NCI-H748 (cell line): ENCODE measurements at regions not wholly inside any gene's neighbourhood (a gene's known extent, or its start where the extent isn't known, plus 50 kb on each side); places are given as distances from the start of the nearest gene placed in this dataset.
"Not testable (repeated sequence)": the region's sequence is repeated elsewhere in the genome, so short reads cannot be mapped to it uniquely, and the experiment has no call there.

ENCODE experiments used
- DNase-seq: peaks from one replicate; lab custom pipeline; 2025; ENCODE audit not compliant: unreplicated experiment; lab: John Stamatoyannopoulos, UW

DNA sequence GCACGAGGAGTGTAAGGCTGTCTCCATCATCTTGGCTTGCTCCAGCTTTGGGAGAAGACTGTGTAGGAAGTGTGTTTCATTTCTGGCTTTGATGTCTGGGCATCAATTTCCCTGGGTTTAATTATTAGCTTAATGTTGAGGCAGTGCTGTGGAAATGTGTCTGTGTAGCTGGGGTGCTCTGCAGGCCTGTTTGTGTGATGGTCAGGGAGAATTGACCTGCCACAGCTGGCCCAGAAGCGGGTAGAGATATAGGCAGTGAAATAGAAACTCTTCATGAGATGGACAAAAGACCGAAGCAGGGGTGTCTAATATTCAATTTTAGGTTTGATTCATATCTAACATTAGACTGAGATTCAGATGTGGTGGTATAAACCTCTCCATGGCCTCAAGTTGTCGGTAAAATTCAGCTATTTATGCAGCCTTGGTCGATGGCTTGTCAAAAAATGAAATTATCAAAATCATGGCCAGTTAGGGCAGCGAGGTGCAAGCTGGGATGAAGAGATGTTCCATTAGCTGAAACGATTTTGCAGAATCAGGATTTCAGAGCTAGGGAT is 95.3 kb upstream of the SNX9 start:
- DNase-seq, result no peak

DNA sequence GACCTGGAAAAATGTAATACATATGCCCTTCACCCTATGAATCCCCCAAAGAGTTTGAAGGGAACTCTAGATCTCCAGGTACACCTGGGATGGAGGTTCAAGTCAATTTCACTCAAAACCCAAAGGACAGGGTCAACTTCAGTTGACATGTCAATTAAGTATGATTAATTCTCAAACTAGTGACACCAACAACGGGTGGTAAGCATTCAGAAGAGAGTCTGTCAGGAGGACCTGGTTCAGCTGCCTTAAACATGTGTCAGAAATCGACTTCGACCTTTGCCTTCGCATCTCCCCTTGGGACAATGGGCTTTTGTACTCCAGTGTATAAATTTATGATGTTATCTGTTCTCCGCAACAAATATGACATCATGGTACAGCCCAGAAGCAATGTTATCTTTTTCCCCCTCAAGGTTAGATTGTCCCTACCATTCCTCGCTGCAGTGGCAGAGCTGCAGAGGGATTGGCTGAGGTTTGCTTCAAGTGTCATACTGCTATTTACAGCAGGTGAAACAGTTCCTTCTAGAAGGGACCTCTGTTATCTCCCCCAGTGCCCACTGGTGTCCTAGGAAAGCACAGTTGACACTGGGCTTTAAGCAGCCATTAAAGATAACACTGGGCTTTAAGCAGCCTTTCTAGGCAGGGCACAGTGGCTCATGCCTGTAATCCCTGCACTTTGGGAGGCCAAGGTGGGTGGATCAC is 94.7 kb upstream of the SNX9 start:
- DNase-seq, result no peak

DNA sequence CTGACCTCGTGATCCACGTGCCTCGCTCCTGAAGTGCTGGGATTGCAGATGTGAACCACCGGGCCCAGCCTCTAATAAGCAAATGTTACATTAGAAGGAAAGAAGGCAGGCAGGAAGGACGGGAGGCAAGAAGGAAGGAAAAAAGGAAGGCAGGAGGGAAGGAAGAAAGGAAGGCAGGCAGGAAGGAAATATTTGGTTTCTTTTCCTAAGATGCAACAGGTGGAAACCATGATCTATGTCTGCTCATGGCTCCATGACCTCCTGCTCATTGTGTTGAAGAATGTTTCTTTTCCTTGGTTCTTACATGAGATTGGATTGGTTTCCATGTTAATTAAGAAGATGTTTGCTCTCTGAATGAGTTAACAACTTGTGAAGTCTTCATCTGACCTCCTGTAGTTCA is 91.8 kb upstream of the SNX9 start:
- DNase-seq, result no peak

DNA sequence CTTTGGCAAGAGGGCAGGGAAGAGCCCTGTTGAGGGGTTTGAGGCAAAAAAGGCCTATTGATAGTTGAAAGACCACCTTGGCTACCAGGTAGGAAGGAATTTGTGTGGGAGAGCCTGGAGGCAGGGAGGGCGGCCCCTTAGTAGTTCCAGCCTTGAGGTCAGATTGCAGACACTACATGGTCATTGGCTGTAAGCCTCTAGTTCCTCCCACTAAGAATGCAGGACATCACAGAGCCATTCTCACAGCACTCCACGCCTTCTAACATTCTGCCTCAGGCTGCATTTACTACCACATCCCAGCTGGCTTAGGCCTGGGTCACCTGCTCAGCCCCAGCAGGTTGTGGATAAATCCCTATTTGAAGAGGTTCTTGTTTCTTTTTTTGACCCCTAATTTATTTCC is 91.0 kb upstream of the SNX9 start:
- DNase-seq, result no peak

DNA sequence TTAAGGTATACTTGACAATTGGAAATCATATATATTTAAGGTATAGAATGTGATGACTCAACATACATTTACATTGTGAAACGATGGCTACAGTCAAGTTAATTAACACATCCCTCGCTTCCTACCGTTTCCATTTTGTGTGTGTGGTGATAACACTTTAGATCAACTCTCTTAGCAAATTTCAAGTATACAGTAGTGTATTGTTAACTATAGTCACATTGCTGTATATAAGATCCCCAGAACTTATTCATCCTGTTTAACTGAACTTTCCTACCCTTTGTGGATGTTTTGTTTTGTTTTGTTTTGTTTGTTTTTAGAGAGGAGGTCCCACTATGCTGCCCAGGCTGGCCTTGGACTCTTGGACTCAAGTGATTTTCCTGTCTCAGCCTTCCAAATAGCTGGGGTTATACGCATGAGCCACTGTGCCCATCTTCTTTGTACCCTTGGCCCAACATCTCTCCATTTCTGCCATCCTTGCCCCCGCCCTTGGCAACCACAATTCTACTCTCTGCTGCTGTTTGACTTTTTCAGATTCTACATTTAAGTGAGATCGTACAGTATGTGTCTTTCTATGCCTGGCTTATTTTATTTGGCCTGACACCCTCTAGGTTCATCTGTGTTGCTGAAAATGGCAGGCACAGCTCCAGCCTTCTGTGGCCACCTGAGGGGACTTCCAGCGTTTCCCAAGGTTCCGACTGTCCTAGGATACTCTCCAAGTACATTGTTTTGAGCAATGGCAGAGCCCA is 90.5 kb upstream of the SNX9 start:
- no peak for DNase-seq

DNA sequence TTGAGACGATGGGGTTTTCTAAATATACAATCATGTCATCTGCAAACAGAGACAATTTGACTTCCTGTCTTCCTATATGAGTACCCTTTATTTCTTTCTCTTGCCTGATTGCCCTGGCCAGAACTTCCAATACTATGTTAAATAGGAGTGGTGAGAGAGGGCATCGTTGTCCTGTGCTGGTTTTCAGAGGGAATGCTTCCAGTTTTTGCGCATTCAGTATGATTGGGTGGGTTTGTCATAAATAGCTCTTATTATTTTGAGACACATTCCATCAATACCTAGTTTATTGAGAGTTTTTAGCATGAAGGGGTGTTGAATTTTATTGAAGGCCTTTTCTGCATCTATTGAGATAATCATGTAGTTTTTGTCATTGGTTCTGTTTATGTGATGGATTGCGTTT is 86.5 kb upstream of the SNX9 start:
- not testable (repeated sequence) for DNase-seq

DNA sequence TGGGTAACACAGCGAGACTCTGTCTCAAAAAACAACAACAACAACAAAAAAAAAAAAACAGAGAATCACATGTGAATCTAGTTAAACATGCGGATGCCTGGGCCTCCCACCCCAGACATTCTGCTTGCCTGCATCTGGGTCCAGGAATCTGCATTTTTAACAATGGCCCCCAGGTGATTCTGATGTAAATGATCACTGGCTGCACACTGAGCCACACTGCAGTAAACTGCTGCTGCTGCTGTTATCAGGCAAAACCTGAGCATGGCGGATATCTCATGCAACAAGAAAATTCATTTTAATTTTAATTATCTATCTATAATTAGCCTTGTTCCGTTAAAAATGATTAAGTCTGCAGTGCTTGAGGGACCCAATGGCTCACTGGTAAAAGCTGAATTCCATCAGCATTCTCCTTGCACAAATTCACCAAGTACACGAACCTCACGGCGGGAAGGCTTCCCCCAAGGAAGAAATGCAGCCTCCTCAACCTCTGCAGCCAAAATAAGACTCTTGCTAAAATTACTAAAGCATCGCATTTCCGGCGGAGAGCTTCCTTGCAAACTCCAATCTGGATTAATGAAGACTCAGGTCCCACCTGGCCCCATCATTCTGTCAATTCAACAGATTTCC is 81.6 kb upstream of the SNX9 start:
- DNase-seq, result no peak

DNA sequence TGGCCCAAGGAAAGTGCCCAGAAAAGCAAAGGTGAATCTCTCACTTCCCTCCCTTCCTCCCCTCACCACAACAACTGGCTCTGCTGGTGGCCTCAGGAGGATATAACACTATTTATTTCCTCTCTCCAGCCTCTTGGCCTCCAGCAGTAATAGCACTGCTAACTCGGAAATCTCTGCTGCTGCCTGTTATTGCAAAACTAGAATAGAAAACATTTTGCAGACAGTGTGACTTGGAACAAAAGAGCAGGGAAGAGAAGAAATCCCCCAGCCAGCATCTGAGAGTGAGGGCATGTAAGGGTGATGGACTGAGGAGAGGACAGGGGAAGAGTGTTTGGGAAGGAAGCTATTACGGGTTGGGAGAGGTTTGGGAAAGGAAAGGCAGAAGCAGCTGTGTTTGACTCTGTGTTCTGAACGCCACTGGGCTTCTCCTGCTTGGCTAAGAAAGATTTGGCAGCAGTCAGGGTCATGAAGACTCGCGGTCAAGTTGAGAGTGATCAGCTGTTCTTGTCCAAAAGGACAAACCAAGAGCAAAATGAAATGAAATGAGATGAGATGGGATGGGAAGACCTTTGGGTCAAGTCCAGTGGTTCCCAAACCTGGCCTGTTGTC is 81.0 kb upstream of the SNX9 start:
- DNase-seq, result no peak

DNA sequence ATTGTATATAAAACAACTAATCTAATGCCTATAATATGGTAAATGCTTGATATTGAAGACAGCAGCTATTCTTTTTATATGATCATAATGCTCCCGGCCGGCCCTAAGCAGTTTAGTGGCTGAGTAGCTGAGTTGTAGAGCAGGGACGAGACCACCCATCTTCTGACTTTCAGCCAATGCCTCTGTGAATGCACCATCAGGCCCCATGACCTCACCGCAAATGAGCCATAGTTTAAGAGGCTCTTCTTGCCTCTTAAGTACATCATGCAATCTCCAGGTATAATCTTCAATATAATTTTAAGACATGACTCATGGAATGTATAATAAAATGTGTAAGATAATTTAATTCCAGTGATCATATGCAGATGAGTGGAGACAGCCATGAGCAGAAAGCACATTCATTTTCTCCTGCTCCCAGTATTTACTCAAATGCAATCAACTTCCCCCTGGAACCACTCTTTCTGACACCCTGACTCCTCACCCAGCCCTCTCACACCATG is 78.9 kb upstream of the SNX9 start:
- no peak for DNase-seq

DNA sequence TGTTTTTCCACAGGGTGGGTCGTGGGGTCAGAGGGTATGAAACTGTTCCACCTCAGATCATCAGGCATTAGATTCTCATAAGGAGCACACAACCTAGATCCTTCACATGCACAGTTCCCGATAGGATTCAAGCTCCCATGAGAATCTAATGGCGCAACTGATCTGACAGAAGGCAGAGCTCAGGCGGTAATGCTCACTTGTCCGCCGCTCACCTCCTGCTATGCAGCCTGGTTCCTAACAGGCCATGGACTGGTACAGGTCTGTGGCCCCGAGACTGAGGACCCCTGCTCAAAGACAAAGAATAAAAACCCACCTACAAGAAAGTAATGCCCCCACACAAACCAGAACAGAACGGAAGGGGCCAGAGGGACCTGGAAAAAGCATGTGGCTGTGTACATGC is 76.1 kb upstream of the SNX9 start:
- DNase-seq, result no peak

DNA sequence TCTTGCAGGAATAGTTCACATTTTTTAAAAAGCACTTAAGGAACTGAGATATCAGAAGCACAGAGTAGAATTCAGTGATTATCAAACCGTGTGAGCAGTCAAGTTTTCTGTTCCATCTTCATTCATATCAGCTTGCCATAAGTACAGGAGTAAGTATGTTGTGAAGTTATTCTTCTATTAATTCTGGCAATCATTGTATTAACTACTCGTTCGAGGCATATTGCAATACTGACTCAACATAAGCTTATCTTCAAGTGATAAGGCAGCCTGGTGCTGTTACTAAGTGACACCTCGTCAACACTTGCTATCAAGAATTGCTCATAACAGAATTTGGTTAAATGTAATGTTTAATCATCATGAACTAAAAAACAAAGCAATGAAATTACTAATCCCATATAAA is 75.7 kb upstream of the SNX9 start:
- DNase-seq, result no peak

DNA sequence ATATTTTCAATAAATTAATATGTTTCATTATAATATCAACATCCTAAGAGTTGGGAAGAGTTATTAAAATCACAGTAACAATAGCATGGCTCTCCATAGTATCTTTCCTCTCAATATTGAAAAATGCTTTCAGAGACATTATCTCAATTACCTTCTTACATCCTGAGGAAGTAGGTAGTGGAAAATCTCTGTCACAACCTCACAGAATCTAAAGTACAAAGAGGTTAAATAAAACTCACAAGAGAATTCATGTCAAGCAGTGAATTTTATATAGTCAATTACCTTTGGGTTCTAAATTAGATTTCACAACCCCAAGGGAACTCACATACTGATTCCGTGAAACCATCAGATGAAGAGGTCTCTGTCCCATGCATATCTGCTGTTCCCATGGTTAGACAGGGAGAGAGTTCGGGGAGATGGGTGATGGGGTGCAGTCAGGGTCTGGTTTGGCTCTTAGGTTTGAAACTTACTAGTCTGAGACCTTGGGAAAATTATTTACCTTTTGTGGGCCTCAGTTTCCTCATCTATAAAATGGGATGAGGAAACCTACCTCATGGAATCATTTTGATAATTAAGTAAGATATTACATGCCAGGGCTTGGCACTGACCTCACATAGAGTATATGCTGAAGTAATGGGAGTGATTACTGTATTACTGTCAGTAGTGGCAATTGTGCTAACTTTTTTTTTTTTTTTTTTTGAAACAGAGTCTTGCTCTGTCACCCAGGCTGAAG is 74.0 kb upstream of the SNX9 start:
- no peak for DNase-seq

DNA sequence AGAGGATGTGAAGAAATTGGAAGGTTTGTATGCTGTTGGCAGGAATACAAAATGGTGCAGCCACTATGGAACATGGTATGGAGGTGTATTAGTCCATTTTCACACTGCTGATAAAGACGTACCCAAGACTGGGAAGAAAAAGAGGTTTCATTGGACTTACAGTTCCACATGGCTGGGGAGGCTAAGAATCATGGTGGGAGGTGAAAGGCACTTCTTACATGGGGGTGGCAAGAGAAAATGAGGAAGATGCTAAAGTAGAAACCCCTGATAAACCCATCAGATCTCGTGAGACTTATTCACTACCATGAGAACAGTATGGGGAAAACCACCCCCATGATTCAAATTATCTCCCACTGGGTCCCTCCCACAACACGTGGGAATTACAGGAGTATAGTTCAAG is 72.1 kb upstream of the SNX9 start:
- not testable (repeated sequence) for DNase-seq

DNA sequence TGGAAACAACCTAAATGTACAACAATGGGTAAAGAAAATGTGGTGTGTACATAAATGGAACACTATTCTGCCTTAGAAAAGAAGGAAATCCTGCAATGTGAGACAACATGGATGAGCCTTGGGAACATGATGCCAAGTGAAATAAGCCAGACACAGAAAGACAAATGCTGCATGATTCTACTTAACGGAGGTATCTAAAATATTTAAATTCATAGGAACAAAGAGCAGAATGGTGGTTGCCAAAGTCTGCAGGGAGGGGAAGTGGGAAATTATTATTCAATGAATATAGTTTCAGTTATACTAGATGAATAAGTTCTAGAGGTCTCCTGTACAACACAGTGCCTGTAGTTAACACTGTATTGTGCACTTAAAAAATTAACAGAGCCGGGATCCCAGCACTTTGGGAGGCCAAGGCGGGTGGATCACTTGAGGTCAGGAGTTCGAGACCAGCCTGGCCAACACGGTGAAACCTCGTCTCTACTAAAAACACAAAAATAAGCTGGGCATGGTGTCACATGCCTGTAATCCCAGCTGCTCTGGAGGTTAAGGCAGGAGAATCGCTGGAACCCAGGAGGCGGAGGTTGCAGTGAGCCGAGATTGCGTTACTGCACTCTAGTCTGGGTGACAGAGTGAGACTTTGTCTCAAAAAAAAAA is 71.4 kb upstream of the SNX9 start:
- DNase-seq, result no peak

DNA sequence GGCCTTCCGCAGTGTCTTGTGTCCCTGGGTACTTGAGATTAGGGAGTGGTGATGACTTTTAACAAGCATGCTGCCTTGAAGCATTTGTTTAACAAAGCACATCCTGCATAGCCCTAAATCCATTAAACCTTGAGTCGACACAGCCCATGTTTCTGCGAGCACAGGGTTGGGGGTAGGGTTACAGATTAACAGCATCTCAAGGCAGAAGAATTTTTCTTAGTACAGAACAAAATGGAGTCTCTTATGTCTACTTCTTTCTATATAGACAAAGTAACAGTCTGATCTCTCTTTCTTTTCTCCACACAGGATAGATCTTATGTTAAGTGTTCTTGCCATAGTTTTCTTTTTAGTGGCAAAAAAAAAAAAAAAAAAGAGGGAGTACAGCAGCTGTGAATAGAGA is 70.2 kb upstream of the SNX9 start:
- not testable (repeated sequence) for DNase-seq

DNA sequence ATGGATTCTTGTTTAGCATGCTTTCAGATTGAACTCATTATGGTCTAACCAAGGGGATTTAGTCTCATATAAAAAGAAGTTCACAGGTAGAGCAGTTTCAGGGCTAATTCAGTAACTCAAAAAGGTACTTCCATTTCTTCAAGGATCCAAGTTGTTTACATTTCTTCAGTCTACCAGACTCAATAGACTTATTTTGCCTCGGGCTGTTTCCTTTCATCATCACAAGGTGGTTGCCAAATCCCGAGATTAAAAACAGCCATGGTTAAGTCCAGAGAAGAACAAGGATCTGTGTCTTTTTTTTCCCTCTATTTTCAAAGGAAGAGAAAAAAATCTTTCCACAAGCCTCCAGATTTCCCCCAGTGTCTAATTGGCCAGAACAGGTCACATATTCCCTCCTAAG is 69.8 kb upstream of the SNX9 start:
- DNase-seq, result no peak

DNA sequence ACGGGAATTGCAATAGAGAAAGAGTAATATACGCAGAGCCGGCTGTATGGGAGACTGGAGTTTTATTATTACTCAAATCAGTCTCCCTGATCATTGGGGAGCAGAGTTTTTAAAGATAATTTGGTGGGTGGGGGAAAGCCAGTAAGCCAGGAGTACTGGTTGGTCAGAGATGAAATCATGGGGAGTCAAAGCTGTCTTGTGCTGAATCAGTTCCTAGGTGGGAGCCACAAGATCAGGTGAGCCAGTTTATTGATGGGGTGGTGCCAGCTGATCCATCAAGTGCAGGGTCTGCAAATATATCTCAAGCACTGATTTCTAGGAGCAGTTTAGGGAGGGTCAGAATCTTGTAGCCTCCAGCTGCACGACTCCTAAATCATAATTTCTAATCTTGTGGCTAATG is 69.2 kb upstream of the SNX9 start:
- DNase-seq, result not testable (repeated sequence)

DNA sequence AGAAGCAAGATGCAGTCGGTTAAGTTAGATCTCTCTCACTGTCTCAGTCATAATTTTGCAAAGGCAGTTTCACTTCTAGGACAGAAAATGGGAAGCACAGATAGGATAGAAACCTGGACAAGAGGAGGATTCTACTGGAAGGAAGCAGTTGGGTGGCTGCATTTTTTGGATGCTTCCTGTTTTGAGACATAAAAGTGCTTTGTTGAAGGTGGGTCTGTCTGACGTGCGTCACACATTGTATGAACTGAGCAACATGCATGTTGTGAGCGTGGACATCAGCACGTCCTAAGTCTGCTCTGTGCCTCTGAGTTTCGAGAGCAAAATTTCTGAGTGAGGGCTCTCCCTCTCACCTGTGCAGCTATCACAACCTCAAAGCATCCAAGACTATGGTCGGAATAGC is 68.7 kb upstream of the SNX9 start:
- no peak for DNase-seq

DNA sequence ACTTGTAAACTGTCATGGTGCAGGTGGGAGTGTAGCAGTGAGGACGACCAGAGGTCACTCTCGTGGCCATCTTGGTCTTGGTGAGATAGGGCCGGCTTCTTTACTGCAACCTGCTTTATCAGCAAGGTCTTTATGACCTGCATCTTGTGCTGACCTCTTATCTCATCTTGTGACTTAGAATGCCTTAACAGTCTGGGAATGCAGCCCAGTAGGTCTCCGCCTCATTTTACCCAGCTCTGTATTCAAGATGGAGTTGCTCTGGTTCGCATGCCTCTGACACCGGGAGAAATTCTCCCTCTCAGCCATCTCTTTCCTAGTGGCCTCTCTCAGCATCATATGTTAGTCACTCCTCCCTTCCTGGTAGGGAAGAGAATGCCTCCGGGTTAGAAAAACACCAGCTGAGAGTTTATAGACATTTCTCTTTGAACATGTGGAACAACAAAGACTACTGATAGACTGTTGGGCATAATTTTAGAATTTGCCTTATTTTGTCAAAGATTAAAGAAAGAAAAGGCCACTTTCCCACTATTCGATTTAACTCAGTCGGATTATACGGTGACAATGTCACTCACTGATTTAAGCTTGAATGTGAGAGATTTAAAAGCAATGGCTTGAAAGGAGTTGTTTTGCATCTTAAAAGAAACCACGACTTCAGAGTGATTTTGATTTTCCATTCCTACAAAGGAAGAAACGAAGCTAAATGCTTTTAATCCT is 67.9 kb upstream of the SNX9 start:
- no peak for DNase-seq
